ENCODE measurements at regions not wholly inside any gene's neighbourhood (a gene's known extent, or its start where the extent isn't known, plus 50 kb on each side); places are given as distances from the start of the nearest gene placed in this dataset.

- intact Hi-C loops (cut with DNase I; ENCODE audit: low total_unique reads): no loop called here
- no peak for TF ChIP-seq POLR2AphosphoS5 (IDR thresholded peaks at IDR 0.05)
- TF ChIP-seq CTCF (IDR thresholded peaks at IDR 0.05): no peak
- TF ChIP-seq POLR2A (IDR thresholded peaks at IDR 0.05): no peak
- H3K27ac ChIP-seq: no peak overlapping the region
- H3K27me3 ChIP-seq: no peaks in the 10 kb centered on the region
- no peaks in the 10 kb centered on the region for H3K36me3 ChIP-seq
- no peaks in the 10 kb centered on the region for H3K4me1 ChIP-seq
- H3K9me3 ChIP-seq: no peaks in the 10 kb centered on the region
- no peak for DNase-seq (ENCODE audit: low spot score in 2 of 2)
- no peak overlapping the region for H3K4me3 ChIP-seq
Observed at GRCh38 chr12:24361877-24362580, 412.6 kb upstream of the SOX5 start.

GRCh38 chr12:24360907-24361306 lies 411.4 kb upstream of the SOX5 start:
- Histone ChIP-seq H3K27me3 (no peaks in the 10 kb centered on the region), H3K27ac (no peak overlapping the region), H3K4me3 (no peak overlapping the region), H3K9me3 (no peaks in the 10 kb centered on the region), H3K36me3 (no peaks in the 10 kb centered on the region), H3K4me1 (no peaks in the 10 kb centered on the region)
- DNase-seq (ENCODE audit: low spot score in 2 of 2): no peak
- intact Hi-C loops (cut with DNase I; ENCODE audit: low total_unique reads): no loop called here
- no peak for TF ChIP-seq CTCF (IDR thresholded peaks at IDR 0.05)

DNA sequence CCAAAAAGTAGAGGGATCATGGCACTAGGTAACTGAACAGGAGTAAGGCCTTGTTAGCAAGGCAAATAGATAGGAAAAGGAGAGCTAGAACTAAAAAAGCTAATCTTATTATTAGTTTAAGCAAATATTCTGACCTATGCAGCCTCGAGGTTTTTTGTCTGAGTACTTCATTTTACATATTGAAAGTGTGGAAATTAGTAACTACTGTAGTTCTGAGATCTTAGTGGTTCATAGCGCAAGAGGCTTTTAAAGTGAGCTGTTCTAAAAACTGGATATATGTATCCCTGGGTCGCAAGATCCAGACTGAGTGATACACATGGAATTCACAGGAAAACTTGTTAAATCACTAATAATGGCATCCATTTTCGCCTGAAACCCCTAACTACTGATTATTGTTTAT lies 411.0 kb upstream of the SOX5 start:
- TF ChIP-seq POLR2AphosphoS5 (IDR thresholded peaks at IDR 0.05) (no peak), POLR2A (IDR thresholded peaks at IDR 0.05) (no peak), CTCF (IDR thresholded peaks at IDR 0.05) (no peak)
- H3K27ac ChIP-seq: no peak overlapping the region
- no peak overlapping the region for H3K4me3 ChIP-seq
- no peaks in the 10 kb centered on the region for H3K4me1 ChIP-seq
- no peaks in the 10 kb centered on the region for H3K9me3 ChIP-seq
- no peak for DNase-seq (ENCODE audit: low spot score in 2 of 2)
- H3K36me3 ChIP-seq: no peaks in the 10 kb centered on the region
- intact Hi-C loops (cut with DNase I; ENCODE audit: low total_unique reads): no loop called here
- H3K27me3 ChIP-seq: no peaks in the 10 kb centered on the region

GRCh38 chr12:24360057-24360456 lies 410.6 kb upstream of the SOX5 start:
- DNase-seq (ENCODE audit: low spot score in 2 of 2): no peak
- intact Hi-C loops (cut with DNase I; ENCODE audit: low total_unique reads): no loop called here
- Histone ChIP-seq H3K27me3 (no peaks in the 10 kb centered on the region), H3K4me1 (no peaks in the 10 kb centered on the region), H3K4me3 (no peak overlapping the region), H3K9me3 (no peaks in the 10 kb centered on the region), H3K27ac (peak overlapping the region in 1 of 2 donors; percentile 29), H3K36me3 (no peaks in the 10 kb centered on the region)
- no peak for TF ChIP-seq POLR2A (IDR thresholded peaks at IDR 0.05)
- TF ChIP-seq CTCF (IDR thresholded peaks at IDR 0.05): no peak
- TF ChIP-seq POLR2AphosphoS5 (IDR thresholded peaks at IDR 0.05): no peak

DNA sequence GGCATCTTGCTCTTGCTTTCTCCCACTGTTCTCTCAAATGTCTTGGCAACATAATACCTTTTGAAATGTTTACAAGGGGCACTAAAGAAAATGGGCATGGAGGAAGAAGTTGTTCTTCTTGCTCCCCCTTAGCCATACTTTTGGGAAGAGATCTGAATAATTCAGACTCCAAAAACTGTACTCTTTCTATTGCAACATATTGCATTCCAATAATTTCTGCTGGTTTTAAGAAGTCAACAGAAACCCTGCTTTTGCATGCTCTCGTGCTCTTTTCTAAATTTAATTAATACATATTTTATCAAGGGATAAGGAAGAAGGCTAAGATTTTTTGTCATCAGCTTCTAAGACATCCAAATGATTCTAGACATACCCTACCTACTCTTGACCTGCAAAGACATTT lies 409.9 kb upstream of the SOX5 start:
- TF ChIP-seq POLR2AphosphoS5 (IDR thresholded peaks at IDR 0.05) (no peak), CTCF (IDR thresholded peaks at IDR 0.05) (no peak), POLR2A (IDR thresholded peaks at IDR 0.05) (no peak)
- Histone ChIP-seq H3K36me3 (no peaks in the 10 kb centered on the region), H3K4me1 (no peaks in the 10 kb centered on the region), H3K9me3 (no peaks in the 10 kb centered on the region), H3K4me3 (no peak overlapping the region), H3K27me3 (no peaks in the 10 kb centered on the region), H3K27ac (peak overlapping the region in 1 of 2 donors; percentile 29)
- intact Hi-C loops (cut with DNase I; ENCODE audit: low total_unique reads): no loop called here
- DNase-seq (ENCODE audit: low spot score in 2 of 2): no peak

Data from breast epithelium (tissue), 4 donors.